Fibroblast of lung (primary cell): ENCODE measurements at regions not wholly inside any gene's neighbourhood (a gene's known extent, or its start where the extent isn't known, plus 50 kb on each side); places are given as distances from the start of the nearest gene placed in this dataset.

Experiments used
- DNase-seq, 2 donors: peaks; one replicate each; pipeline versions ENCODE4 v3.0.0 to v3.0.0-alpha.2; 2010; ENCODE audit warnings: low read depth in 2 of 2
- H2AFZ ChIP-seq: 2 replicates; pipeline ENCODE4 v1.5.1; 2012; ENCODE audit warnings: low read length, control low read depth, inconsistent platforms
- H3K27ac ChIP-seq: 2 replicates; pipeline ENCODE4 v1.5.1; 2011; ENCODE audit warnings: low read length, control low read depth; ENCODE audit not compliant: insufficient read depth
- H3K27me3 ChIP-seq: 2 replicates; pipeline ENCODE4 v1.5.1; 2011; ENCODE audit warnings: mild to moderate bottlenecking, low read length; ENCODE audit not compliant: control insufficient read depth, insufficient read depth
- H3K36me3 ChIP-seq: 2 replicates; pipeline ENCODE4 v1.5.1; 2011; ENCODE audit warnings: low read length; ENCODE audit not compliant: control insufficient read depth, insufficient read depth
- H3K4me1 ChIP-seq: 2 replicates; pipeline ENCODE4 v1.5.1; 2011; ENCODE audit warnings: low read length; ENCODE audit not compliant: control insufficient read depth, insufficient read depth; ENCODE audit errors: extremely low read depth
- H3K4me2 ChIP-seq: 2 replicates; pipeline ENCODE4 v1.5.1; 2011; ENCODE audit warnings: low read length, control low read depth; ENCODE audit not compliant: insufficient read depth; ENCODE audit errors: extremely low read depth
- H3K4me3 ChIP-seq, 4 experiments: fragments of 200-600 bp in 1 of 4; sonication (generic) in 1 of 4; replicated peaks in 1 of 4; 2 replicates each; pipeline ENCODE4 v1.5.1; 2011 to 2016; ENCODE audit warnings: low read length in 4 of 4, low read depth in 3 of 4, mild to moderate bottlenecking in 3 of 4, control low read depth in 2 of 4, inconsistent platforms in 1 of 4, mixed read lengths in 1 of 4; ENCODE audit not compliant: insufficient read depth in 1 of 4; ENCODE audit errors: control extremely low read depth in 1 of 4
- H3K79me2 ChIP-seq: 2 replicates; pipeline ENCODE4 v1.5.1; 2012; ENCODE audit warnings: mild to moderate bottlenecking, low read length, inconsistent platforms; ENCODE audit not compliant: control insufficient read depth, insufficient read depth
- H3K9ac ChIP-seq: 2 replicates; pipeline ENCODE4 v1.5.1; 2011; ENCODE audit warnings: mild to moderate bottlenecking, low read length, control low read depth; ENCODE audit not compliant: insufficient read depth
- H3K9me3 ChIP-seq: 2 replicates; pipeline ENCODE4 v1.5.1; 2012; ENCODE audit warnings: low read depth, low read length; ENCODE audit not compliant: control insufficient read depth, insufficient read depth
- H4K20me1 ChIP-seq: 2 replicates; pipeline ENCODE4 v1.5.1; 2011; ENCODE audit warnings: low read length; ENCODE audit not compliant: control insufficient read depth, insufficient read depth; ENCODE audit errors: extremely low read depth
- EZH2 ChIP-seq: IDR thresholded peaks from 2 replicates; pipeline ENCODE4 v1.5.1; 2012; ENCODE audit warnings: low read length, control low read depth, mild to moderate bottlenecking; ENCODE audit errors: missing control alignments
- TF ChIP-seq, protein P1 (sequence below), 2 donors: IDR thresholded peaks in 1 of 2; conservative IDR thresholded peaks in 1 of 2; 1 replicate in 1 of 2; 2 replicates in 1 of 2; pipeline ENCODE4 v1.5.1; 2011 to 2012; ENCODE audit warnings: low read length in 2 of 2, control low read depth in 1 of 2, inconsistent platforms in 1 of 2, low read depth in 1 of 2, mild to moderate bottlenecking in 1 of 2

DNA sequence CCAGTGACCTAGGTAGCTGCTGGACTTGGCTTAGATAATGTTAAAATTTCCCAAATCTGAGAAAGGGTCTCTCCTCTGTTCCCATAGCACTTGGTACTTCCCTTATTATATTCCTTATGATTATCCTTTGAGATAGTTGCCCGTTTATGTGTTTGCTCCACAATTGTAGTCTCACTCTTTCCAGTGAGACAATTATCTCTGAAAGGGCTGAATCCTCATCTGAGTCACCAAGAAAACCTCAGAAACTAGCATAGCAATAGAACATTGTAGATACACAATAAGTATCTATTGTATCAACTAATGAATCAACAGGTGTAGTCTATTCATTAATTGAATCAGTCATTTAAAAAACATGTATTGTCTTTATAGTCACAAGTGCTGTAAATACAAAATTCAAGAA lies 119.1 kb upstream of the FAR2 start:
- no peaks in the 10 kb centered on the region for H3K79me2 ChIP-seq
- no peak for TF ChIP-seq EZH2
- TF ChIP-seq, protein P1, sequence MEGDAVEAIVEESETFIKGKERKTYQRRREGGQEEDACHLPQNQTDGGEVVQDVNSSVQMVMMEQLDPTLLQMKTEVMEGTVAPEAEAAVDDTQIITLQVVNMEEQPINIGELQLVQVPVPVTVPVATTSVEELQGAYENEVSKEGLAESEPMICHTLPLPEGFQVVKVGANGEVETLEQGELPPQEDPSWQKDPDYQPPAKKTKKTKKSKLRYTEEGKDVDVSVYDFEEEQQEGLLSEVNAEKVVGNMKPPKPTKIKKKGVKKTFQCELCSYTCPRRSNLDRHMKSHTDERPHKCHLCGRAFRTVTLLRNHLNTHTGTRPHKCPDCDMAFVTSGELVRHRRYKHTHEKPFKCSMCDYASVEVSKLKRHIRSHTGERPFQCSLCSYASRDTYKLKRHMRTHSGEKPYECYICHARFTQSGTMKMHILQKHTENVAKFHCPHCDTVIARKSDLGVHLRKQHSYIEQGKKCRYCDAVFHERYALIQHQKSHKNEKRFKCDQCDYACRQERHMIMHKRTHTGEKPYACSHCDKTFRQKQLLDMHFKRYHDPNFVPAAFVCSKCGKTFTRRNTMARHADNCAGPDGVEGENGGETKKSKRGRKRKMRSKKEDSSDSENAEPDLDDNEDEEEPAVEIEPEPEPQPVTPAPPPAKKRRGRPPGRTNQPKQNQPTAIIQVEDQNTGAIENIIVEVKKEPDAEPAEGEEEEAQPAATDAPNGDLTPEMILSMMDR (conservative IDR thresholded peaks at IDR 0.05 in 1 of 2, IDR thresholded peaks at IDR 0.05 in 1 of 2; ENCODE audit: low read depth in 1 of 2, low read length in 2 of 2), result no peak
- H3K36me3 ChIP-seq, result no peaks in the 10 kb centered on the region
- no peak overlapping the region for H2AFZ ChIP-seq
- H3K9me3 ChIP-seq, result no peaks in the 10 kb centered on the region
- H4K20me1 ChIP-seq, result no peaks in the 10 kb centered on the region
- H3K27ac ChIP-seq, result no peak overlapping the region
- H3K27me3 ChIP-seq, result no peaks in the 10 kb centered on the region
- DNase-seq, result no peak
- H3K4me1 ChIP-seq, result no peaks in the 10 kb centered on the region
- no peak overlapping the region for H3K4me2 ChIP-seq
- H3K9ac ChIP-seq, result no peak overlapping the region
- no peak overlapping the region for H3K4me3 ChIP-seq

- no peak overlapping the region for H3K9ac ChIP-seq
- H3K9me3 ChIP-seq, result no peaks in the 10 kb centered on the region
- H4K20me1 ChIP-seq, result no peaks in the 10 kb centered on the region
- no peaks in the 10 kb centered on the region for H3K4me1 ChIP-seq
- H3K4me2 ChIP-seq, result no peak overlapping the region
- H2AFZ ChIP-seq, result no peak overlapping the region
- H3K27me3 ChIP-seq, result no peaks in the 10 kb centered on the region
- no peak overlapping the region for H3K4me3 ChIP-seq
- TF ChIP-seq EZH2, result no peak
- TF ChIP-seq, protein P1 (conservative IDR thresholded peaks at IDR 0.05 in 1 of 2, IDR thresholded peaks at IDR 0.05 in 1 of 2; ENCODE audit: low read depth in 1 of 2, low read length in 2 of 2), result no peak
- DNase-seq, result peak in 1 of 2 donors; percentile 28
- no peaks in the 10 kb centered on the region for H3K79me2 ChIP-seq
- no peak overlapping the region for H3K27ac ChIP-seq
- no peaks in the 10 kb centered on the region for H3K36me3 ChIP-seq
These were observed 116.6 kb upstream of the FAR2 start for GRCh38 chr12:29032446-29032845.

DNA sequence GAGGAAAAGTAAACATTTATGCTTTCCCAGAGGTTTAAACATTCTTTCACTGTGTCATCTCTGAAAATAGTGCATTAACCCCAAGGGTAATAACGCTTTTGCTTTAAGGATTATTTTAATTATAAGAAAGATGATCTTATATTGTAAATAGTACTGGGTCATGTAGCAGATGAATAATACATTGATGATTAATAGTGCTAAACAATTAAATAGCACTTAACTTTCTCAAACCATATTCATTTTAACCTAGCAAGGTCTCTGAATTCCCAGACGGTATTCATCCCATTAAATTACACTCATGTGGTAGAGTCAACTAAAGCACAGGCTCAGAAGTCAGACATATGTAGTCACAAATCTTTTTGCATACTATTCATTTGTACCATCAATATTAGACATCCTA lies 115.6 kb upstream of the FAR2 start:
- Histone ChIP-seq H3K27me3 (no peaks in the 10 kb centered on the region), H3K9me3 (no peaks in the 10 kb centered on the region), H3K27ac (no peak overlapping the region), H2AFZ (no peak overlapping the region), H4K20me1 (no peaks in the 10 kb centered on the region), H3K4me3 (no peak overlapping the region), H3K36me3 (no peaks in the 10 kb centered on the region), H3K4me1 (no peaks in the 10 kb centered on the region), H3K4me2 (no peak overlapping the region), H3K79me2 (no peaks in the 10 kb centered on the region), H3K9ac (no peak overlapping the region)
- DNase-seq, result no peak
- no peak for TF ChIP-seq EZH2
- TF ChIP-seq, protein P1 (conservative IDR thresholded peaks at IDR 0.05 in 1 of 2, IDR thresholded peaks at IDR 0.05 in 1 of 2; ENCODE audit: low read depth in 1 of 2, low read length in 2 of 2), result no peak
